ENCODE measurements at regions not wholly inside any gene's neighbourhood (a gene's known extent, or its start where the extent isn't known, plus 50 kb on each side); places are given as distances from the start of the nearest gene placed in this dataset.

GRCh38 chr13:88063741-88064140 is 392.6 kb downstream of the SLITRK5 start:
- no peak for TF ChIP-seq CTCF (conservative IDR thresholded peaks at IDR 0.05; ENCODE audit: low read depth, low read length)
- no peak overlapping the region for H3K4me3 ChIP-seq (ENCODE audit: low read depth, low read length)
- no peak for DNase-seq (ENCODE audit: low read depth)

GRCh38 chr13:88066847-88067246 is 395.7 kb downstream of the SLITRK5 start:
- no peak for TF ChIP-seq CTCF (conservative IDR thresholded peaks at IDR 0.05; ENCODE audit: low read depth, low read length)
- H3K4me3 ChIP-seq (ENCODE audit: low read depth, low read length), result no peak overlapping the region
- no peak for DNase-seq (ENCODE audit: low read depth)

GRCh38 chr13:88068316-88068715 is 397.1 kb downstream of the SLITRK5 start:
- no peak overlapping the region for H3K4me3 ChIP-seq (ENCODE audit: low read depth, low read length)
- TF ChIP-seq CTCF (conservative IDR thresholded peaks at IDR 0.05; ENCODE audit: low read depth, low read length), result no peak
- no peak for DNase-seq (ENCODE audit: low read depth)

GRCh38 chr13:88068975-88069374 is 397.8 kb downstream of the SLITRK5 start:
- no peak for TF ChIP-seq CTCF (conservative IDR thresholded peaks at IDR 0.05; ENCODE audit: low read depth, low read length)
- DNase-seq (ENCODE audit: low read depth), result no peak
- H3K4me3 ChIP-seq (ENCODE audit: low read depth, low read length), result no peak overlapping the region

GRCh38 chr13:88071371-88071770 is 400.2 kb downstream of the SLITRK5 start:
- DNase-seq (ENCODE audit: low read depth), result no peak
- TF ChIP-seq CTCF (conservative IDR thresholded peaks at IDR 0.05; ENCODE audit: low read depth, low read length), result no peak
- H3K4me3 ChIP-seq (ENCODE audit: low read depth, low read length), result no peak overlapping the region

- DNase-seq (ENCODE audit: low read depth), result no peak
- H3K4me3 ChIP-seq (ENCODE audit: low read depth, low read length), result no peak overlapping the region
- no peak for TF ChIP-seq CTCF (conservative IDR thresholded peaks at IDR 0.05; ENCODE audit: low read depth, low read length)
These were observed 403.8 kb downstream of the SLITRK5 start for GRCh38 chr13:88074794-88075510.

GRCh38 chr13:88085036-88085435 is 413.9 kb downstream of the SLITRK5 start:
- no peak for DNase-seq (ENCODE audit: low read depth)
- no peak overlapping the region for H3K4me3 ChIP-seq (ENCODE audit: low read depth, low read length)
- no peak for TF ChIP-seq CTCF (conservative IDR thresholded peaks at IDR 0.05; ENCODE audit: low read depth, low read length)

Measured in epithelial cell of proximal tubule (primary cell).